Trophoblast cell (in vitro differentiated cells and primary cell): ENCODE measurements at regions not wholly inside any gene's neighbourhood (a gene's known extent, or its start where the extent isn't known, plus 50 kb on each side); places are given as distances from the start of the nearest gene placed in this dataset.
A peak's percentile ranks its signal among the peaks of the same experiment; 100 is the strongest.

Experiments used
- DNase-seq, 2 donors: peaks; one replicate each; pipeline ENCODE4 v3.0.0-alpha.2; 2016
- H2AFZ ChIP-seq: 2 replicates; pipeline ENCODE4 v1.6.1; 2013; ENCODE audit warnings: low read length, moderate library complexity, mild to moderate bottlenecking; ENCODE audit not compliant: insufficient read depth, poor library complexity
- H2AK5ac ChIP-seq: 2 replicates; pipeline ENCODE4 v1.6.1; 2013; ENCODE audit warnings: mild to moderate bottlenecking, low read length
- H2BK120ac ChIP-seq: 2 replicates; pipeline ENCODE4 v1.6.1; 2013; ENCODE audit warnings: low read length, mild to moderate bottlenecking, moderate library complexity; ENCODE audit not compliant: insufficient read depth, poor library complexity
- H2BK12ac ChIP-seq: 2 replicates; pipeline ENCODE4 v1.6.1; 2013; ENCODE audit warnings: mild to moderate bottlenecking, low read length, moderate library complexity
- H2BK5ac ChIP-seq: 2 replicates; pipeline ENCODE4 v1.6.1; 2013; ENCODE audit warnings: low read length, low read depth, moderate library complexity, mild to moderate bottlenecking; ENCODE audit not compliant: poor library complexity
- H3K14ac ChIP-seq: 2 replicates; pipeline ENCODE4 v1.6.1; 2013; ENCODE audit warnings: mild to moderate bottlenecking, low read length
- H3K18ac ChIP-seq: 2 replicates; pipeline ENCODE4 v1.6.1; 2013; ENCODE audit warnings: mild to moderate bottlenecking, low read length
- H3K23ac ChIP-seq: 2 replicates; pipeline ENCODE4 v1.6.1; 2013; ENCODE audit warnings: low read length
- H3K27ac ChIP-seq: 2 replicates; pipeline ENCODE4 v1.5.1; 2013; ENCODE audit warnings: low read depth, mild to moderate bottlenecking, inconsistent platforms, low read length, moderate library complexity
- H3K27me3 ChIP-seq: 2 replicates; pipeline ENCODE4 v1.6.1; 2013; ENCODE audit warnings: inconsistent platforms, mild to moderate bottlenecking, low read length, moderate library complexity; ENCODE audit not compliant: insufficient read depth
- H3K36me3 ChIP-seq, 2 experiments: 1 replicate in 1 of 2; 2 replicates in 1 of 2; pipeline ENCODE4 v1.6.1; 2013; ENCODE audit warnings: low read length in 2 of 2, mild to moderate bottlenecking in 2 of 2, moderate library complexity in 1 of 2; ENCODE audit not compliant: insufficient read depth in 2 of 2, control insufficient read depth in 1 of 2
- H3K4ac ChIP-seq: 2 replicates; pipeline ENCODE4 v1.6.1; 2013; ENCODE audit warnings: low read depth, mild to moderate bottlenecking, low read length, moderate library complexity
- H3K4me1 ChIP-seq, 2 experiments: 1 replicate in 1 of 2; 2 replicates in 1 of 2; pipeline ENCODE4 v1.6.1; 2013; ENCODE audit warnings: low read length in 2 of 2, mild to moderate bottlenecking in 2 of 2, moderate library complexity in 1 of 2; ENCODE audit not compliant: insufficient read depth in 2 of 2, control insufficient read depth in 1 of 2
- H3K4me2 ChIP-seq: 2 replicates; pipeline ENCODE4 v1.6.1; 2013; ENCODE audit warnings: inconsistent platforms, mild to moderate bottlenecking, low read length, moderate library complexity
- H3K4me3 ChIP-seq: 2 replicates; pipeline ENCODE4 v1.5.1; 2013; ENCODE audit warnings: mild to moderate bottlenecking, low read depth, low read length, inconsistent platforms
- H3K79me1 ChIP-seq: one replicate; pipeline ENCODE4 v1.6.1; 2013; ENCODE audit warnings: low read length
- H3K79me2 ChIP-seq: 2 replicates; pipeline ENCODE4 v1.6.1; 2013; ENCODE audit warnings: low read length, mild to moderate bottlenecking; ENCODE audit not compliant: control insufficient read depth, insufficient read depth, poor library complexity
- H3K9ac ChIP-seq: 2 replicates; pipeline ENCODE4 v1.6.1; 2013; ENCODE audit warnings: mild to moderate bottlenecking, low read length
- H3K9me3 ChIP-seq: 2 replicates; pipeline ENCODE4 v1.6.1; 2013; ENCODE audit warnings: low read depth, mild to moderate bottlenecking, control low read depth, inconsistent platforms, low read length; ENCODE audit not compliant: insufficient read depth
- H4K12ac ChIP-seq: 2 replicates; pipeline ENCODE4 v1.6.1; 2013; ENCODE audit warnings: low read depth, mild to moderate bottlenecking, low read length, moderate library complexity
- H4K8ac ChIP-seq: 2 replicates; pipeline ENCODE4 v1.6.1; 2013; ENCODE audit warnings: low read depth, mild to moderate bottlenecking, low read length, moderate library complexity
- H4K91ac ChIP-seq: one replicate; pipeline ENCODE4 v1.6.1; 2013; ENCODE audit warnings: low read depth, mild to moderate bottlenecking, low read length, moderate library complexity
- WGBS: extraction: QIAGEN DNeasy Blood & Tissue Kit; methylation state at CpG from one replicate; pipeline ENCODE4 v1.1.7; 2013; ENCODE audit warnings: missing lambda C conversion rate; ENCODE audit not compliant: insufficient read length, insufficient coverage; ENCODE audit errors: extremely low coverage; 5-methylcytosine and 5-hydroxymethylcytosine counted together

DNA sequence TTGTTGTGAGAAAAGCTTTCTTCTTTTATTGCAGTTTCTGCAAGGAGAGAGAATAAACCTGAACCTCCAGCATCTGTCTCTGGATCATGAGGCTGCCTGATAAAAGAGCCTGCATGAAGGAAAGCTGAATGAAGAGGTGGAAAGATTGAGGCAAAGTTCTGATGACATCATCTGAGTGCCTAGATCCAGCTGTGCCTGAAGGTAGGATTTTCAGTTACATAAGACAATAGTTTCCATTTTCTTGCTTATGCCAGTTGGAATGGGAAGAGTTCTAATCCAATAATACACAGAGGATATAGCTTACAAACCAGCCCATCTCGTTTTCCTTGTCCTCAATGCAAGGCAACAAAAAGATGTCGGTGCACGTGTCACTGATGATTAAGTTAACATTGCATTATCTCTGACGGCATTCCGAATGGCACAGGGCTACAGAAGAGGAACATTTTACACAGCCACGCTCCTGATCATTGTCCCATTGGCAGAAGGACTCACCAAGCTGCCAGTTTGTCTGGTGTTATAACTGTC lies 105.5 kb upstream of the ERCC6L2 start:
- H3K9ac ChIP-seq: no peak overlapping the region
- peak overlapping the region; percentile 3 for H2BK120ac ChIP-seq
- H2AFZ ChIP-seq: no peak overlapping the region
- H3K14ac ChIP-seq: peak overlapping the region; percentile 69
- peak overlapping the region; percentile 23 for H2BK5ac ChIP-seq
- peaks cover 24 to 26% of the 10 kb centered on the region in 2 experiments for H3K4me1 ChIP-seq
- H3K18ac ChIP-seq: peak overlapping the region; percentile 59
- no peaks in the 10 kb centered on the region for H3K9me3 ChIP-seq
- H3K79me1 ChIP-seq: peaks cover 14% of the 10 kb centered on the region
- H4K12ac ChIP-seq: no peak overlapping the region
- no peak overlapping the region for H3K4ac ChIP-seq
- H3K4me3 ChIP-seq: no peak overlapping the region
- no peak overlapping the region for H4K8ac ChIP-seq
- no peaks in the 10 kb centered on the region for H3K79me2 ChIP-seq
- no peaks in the 10 kb centered on the region for H3K36me3 ChIP-seq
- H3K27me3 ChIP-seq: no peaks in the 10 kb centered on the region
- peak overlapping the region; percentile 11 for H3K4me2 ChIP-seq
- no peak overlapping the region for H3K23ac ChIP-seq
- peak overlapping the region; percentile 13 for H2AK5ac ChIP-seq
- H3K27ac ChIP-seq: peak overlapping the region; percentile 2
- H4K91ac ChIP-seq: peak overlapping the region; percentile 25
- peak overlapping the region; percentile 67 for H2BK12ac ChIP-seq
- WGBS: no CpG with 5 or more reads among the region's 6 CpGs
- peak; percentile 70 to 92 for DNase-seq

DNA sequence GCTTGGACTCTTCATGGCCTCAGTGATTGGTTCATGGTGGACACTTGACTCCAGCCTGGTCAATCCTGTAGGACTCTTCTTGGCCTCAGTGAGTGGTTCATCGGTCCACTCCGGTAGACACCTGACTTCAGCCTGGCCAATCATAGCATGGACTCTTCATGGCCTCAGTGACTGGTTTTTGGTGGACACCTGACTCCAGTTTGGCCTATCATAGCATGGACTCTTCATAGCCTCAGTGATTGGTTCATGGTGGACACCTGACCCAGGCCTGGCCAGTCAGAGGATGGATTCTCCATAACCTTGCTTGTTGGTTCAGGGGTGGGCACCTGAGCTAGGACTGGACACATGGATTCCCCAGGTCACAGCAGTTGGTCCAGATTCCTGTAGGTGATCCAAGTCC lies 106.0 kb upstream of the ERCC6L2 start:
- H4K8ac ChIP-seq: no peak overlapping the region
- H2AFZ ChIP-seq: no peak overlapping the region

DNA sequence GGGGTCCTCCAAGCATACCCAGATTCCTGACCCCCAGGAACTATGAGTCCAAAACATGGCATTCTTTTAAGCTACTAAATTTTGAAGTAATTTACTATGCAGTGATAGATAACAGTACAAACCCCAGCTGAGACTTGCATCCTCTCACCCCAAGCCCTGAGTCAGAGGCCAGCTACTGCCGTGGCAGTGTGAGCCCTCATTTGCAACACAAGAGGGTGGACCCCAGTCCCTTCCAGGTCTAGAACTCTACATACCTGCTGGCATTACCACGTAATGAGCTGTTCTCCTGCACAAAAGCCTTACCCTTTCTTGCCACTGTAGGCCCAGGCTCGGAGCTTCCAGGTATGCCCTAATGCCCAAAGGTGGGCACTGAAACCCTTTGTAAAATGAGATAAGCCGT lies 108.6 kb upstream of the ERCC6L2 start:
- Histone ChIP-seq H3K27me3 (no peaks in the 10 kb centered on the region), H3K18ac (no peak overlapping the region), H2BK5ac (no peak overlapping the region), H4K91ac (no peak overlapping the region), H3K23ac (no peak overlapping the region), H2BK12ac (no peak overlapping the region), H4K8ac (no peak overlapping the region), H3K79me1 (peaks cover 11% of the 10 kb centered on the region), H3K27ac (no peak overlapping the region), H3K9ac (no peak overlapping the region), H3K36me3 (no peaks in the 10 kb centered on the region), H2AK5ac (no peak overlapping the region), H4K12ac (no peak overlapping the region), H3K4me1 (peaks cover 17 to 21% of the 10 kb centered on the region in 2 experiments), H3K14ac (no peak overlapping the region), H3K4me2 (no peak overlapping the region), H3K4me3 (no peak overlapping the region), H2BK120ac (no peak overlapping the region), H3K79me2 (no peaks in the 10 kb centered on the region), H2AFZ (no peak overlapping the region), H3K9me3 (no peaks in the 10 kb centered on the region), H3K4ac (no peak overlapping the region)
- DNase-seq: no peak
- no CpG with 5 or more reads among the region's 4 CpGs for WGBS

More for the DNA sequence above, 106.0 kb upstream of the ERCC6L2 start:
- peak overlapping the region; percentile 71 for H3K14ac ChIP-seq
- H2BK12ac ChIP-seq: peak overlapping the region; percentile 28
- WGBS: no CpG with 5 or more reads among the region's 2 CpGs
- no peaks in the 10 kb centered on the region for H3K36me3 ChIP-seq
- H4K91ac ChIP-seq: no peak overlapping the region
- no peak overlapping the region for H2BK5ac ChIP-seq
- H3K27me3 ChIP-seq: no peaks in the 10 kb centered on the region
- H3K79me1 ChIP-seq: peaks cover 16% of the 10 kb centered on the region
- peak overlapping the region; percentile 43 for H3K18ac ChIP-seq
- H3K9ac ChIP-seq: peak overlapping the region; percentile 12
- peak overlapping the region; percentile 24 for H2AK5ac ChIP-seq
- no peak overlapping the region for H4K12ac ChIP-seq
- H3K23ac ChIP-seq: no peak overlapping the region
- no peak for DNase-seq
- H3K4me3 ChIP-seq: no peak overlapping the region
- no peak overlapping the region for H3K4me2 ChIP-seq
- no peaks in the 10 kb centered on the region for H3K9me3 ChIP-seq
- no peak overlapping the region for H3K4ac ChIP-seq
- H3K27ac ChIP-seq: no peak overlapping the region
- no peaks in the 10 kb centered on the region for H3K79me2 ChIP-seq
- H3K4me1 ChIP-seq: peaks cover 26 to 29% of the 10 kb centered on the region in 2 experiments
- no peak overlapping the region for H2BK120ac ChIP-seq

DNA sequence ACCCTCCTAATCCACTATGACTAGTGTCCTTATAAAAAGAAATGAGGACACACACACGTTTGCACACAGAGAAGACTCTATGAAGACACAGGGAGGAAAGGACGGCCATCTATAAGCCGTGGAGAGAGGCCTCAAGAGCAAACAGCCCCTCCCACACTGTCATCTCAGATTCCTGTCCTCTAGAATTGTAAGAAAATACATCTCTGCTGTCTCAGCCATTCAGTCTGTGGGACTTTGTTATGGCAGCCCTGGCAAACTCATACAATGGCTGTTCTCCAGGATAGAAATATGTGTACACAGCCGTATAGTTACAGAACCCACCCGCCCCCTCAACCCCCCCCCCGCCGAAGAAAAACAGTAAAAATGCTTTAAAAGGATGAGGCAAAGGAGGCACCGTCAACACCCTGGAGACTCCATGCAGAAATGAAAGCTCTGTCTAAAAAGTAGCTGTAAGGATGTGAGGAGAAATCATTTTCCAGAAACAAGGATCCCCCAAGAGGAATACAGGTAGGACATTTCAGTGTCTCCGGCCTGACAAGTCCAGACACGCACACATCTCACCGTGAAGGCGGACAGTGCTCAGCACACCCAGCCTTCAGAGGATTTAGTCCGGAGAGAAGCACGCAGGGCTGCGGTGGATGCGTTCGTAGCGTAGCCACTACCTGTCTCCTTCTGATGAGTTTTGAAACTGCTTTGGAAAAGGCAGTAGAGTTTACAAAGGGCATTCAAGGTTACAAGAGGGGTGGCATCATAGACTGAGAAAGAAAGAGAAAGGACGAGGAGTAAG lies 110.8 kb upstream of the ERCC6L2 start:
- Histone ChIP-seq H2BK12ac (peak overlapping the region; percentile 56), H4K91ac (peak overlapping the region; percentile 67), H3K14ac (peak overlapping the region; percentile 75), H3K9me3 (no peaks in the 10 kb centered on the region), H4K8ac (peak overlapping the region; percentile 67), H3K23ac (no peak overlapping the region), H3K4me2 (no peak overlapping the region), H3K4ac (no peak overlapping the region), H2AK5ac (peak overlapping the region; percentile 54), H3K79me1 (peaks cover 6% of the 10 kb centered on the region), H3K9ac (no peak overlapping the region), H4K12ac (no peak overlapping the region), H3K27ac (peak overlapping the region; percentile 45), H3K27me3 (no peaks in the 10 kb centered on the region), H3K4me3 (no peak overlapping the region), H3K79me2 (no peaks in the 10 kb centered on the region), H2BK5ac (peak overlapping the region; percentile 75), H2BK120ac (peak overlapping the region; percentile 73), H3K36me3 (no peaks in the 10 kb centered on the region), H2AFZ (peak overlapping the region; percentile 52), H3K4me1 (peaks cover 7 to 8% of the 10 kb centered on the region in 2 experiments), H3K18ac (no peak overlapping the region)
- WGBS: no CpG with 5 or more reads among the region's 19 CpGs
- no peak for DNase-seq
